ENCODE measurements at regions not wholly inside any gene's neighbourhood (a gene's known extent, or its start where the extent isn't known, plus 50 kb on each side); places are given as distances from the start of the nearest gene placed in this dataset.

DNA sequence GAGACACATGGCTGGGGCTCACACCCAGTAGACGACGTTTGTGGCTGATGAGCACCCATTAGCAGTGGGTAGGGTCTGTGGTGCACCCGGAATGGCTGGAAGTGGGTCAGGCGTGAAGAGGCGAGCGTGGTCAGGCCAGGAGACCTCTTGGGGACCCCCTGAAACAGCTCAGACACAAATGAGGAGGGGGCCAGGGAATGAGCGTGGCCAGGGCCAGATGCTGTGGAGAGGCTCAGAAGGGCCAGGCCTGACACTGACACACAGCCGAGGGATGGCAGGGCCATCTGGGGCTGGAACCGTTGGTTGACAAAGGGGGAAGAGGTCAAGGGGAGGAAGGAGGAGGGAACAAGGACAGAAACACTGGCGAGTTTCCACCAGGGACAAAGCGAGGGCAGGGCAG lies 162.8 kb downstream of the SHANK2 start:
- no peak for DNase-seq (ENCODE audit: low spot score)
- TF ChIP-seq CTCF (IDR thresholded peaks at IDR 0.05; ENCODE audit: extremely low read depth, missing control alignments): no peak

- peak; percentile 37 for DNase-seq (ENCODE audit: low spot score)
Measured at GRCh38 chr11:71088314-71089215, 163.8 kb downstream of the SHANK2 start.

GRCh38 chr11:71086687-71087258 lies 165.6 kb downstream of the SHANK2 start:
- DNase-seq (ENCODE audit: low spot score): no peak
- TF ChIP-seq CTCF (IDR thresholded peaks at IDR 0.05; ENCODE audit: extremely low read depth, missing control alignments): peak; percentile 19

GRCh38 chr11:71084306-71085012 lies 167.9 kb downstream of the SHANK2 start:
- DNase-seq (ENCODE audit: low spot score): no peak
- no peak for TF ChIP-seq CTCF (IDR thresholded peaks at IDR 0.05; ENCODE audit: extremely low read depth, missing control alignments)

GRCh38 chr11:71083105-71083504 lies 169.3 kb downstream of the SHANK2 start:
- TF ChIP-seq CTCF (IDR thresholded peaks at IDR 0.05; ENCODE audit: extremely low read depth, missing control alignments): no peak
- DNase-seq (ENCODE audit: low spot score): no peak

DNA sequence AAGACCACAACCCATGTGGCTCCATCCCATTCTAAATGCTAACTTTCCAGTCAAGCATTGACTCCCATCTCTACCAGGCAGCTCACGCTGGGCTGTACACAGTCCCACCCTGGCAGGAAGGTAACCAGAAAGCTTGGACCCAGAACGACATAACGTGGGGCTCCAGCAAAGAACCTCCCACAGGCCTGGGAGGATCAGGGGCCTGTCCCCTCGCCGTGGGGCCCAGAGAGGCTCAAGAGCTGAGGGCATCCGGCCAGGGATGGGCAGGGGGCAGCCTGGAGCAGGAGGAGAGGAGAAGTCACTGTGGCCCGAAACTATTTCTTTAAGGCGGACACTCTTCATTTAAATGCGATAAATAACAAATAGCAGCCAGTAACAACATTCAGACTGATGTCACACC lies 169.9 kb downstream of the SHANK2 start:
- no peak for DNase-seq (ENCODE audit: low spot score)
- no peak for TF ChIP-seq CTCF (IDR thresholded peaks at IDR 0.05; ENCODE audit: extremely low read depth, missing control alignments)

DNA sequence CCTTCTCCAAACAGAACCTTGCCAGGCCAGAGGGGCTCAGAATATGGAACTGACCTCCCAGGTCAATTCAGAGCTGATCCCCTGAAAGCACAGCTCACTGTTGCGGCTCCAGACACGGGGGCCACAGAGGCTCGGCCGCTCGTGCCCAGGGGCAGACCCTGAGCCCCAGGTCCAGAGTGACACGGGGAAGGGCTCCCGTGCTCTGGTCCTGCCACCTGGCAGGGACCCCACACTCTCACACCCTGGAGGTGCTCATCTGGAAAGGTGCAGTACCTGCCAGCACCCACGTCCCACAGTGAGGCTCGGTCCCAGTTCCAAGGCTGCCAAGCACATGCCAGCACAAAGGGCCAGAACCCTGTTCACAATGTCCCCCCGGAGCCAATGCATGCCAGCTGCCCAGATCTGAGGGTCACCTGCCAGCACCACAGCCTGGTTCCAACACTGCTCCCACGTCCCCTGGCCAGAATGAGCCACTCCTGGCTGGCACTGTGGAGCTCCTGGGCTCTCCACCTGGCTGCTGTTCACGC lies 170.6 kb downstream of the SHANK2 start:
- TF ChIP-seq CTCF (IDR thresholded peaks at IDR 0.05; ENCODE audit: extremely low read depth, missing control alignments): no peak
- no peak for DNase-seq (ENCODE audit: low spot score)

Data from GM20000 (cell line).